ENCODE measurements at regions not wholly inside any gene's neighbourhood (a gene's known extent, or its start where the extent isn't known, plus 50 kb on each side); places are given as distances from the start of the nearest gene placed in this dataset.

DNA sequence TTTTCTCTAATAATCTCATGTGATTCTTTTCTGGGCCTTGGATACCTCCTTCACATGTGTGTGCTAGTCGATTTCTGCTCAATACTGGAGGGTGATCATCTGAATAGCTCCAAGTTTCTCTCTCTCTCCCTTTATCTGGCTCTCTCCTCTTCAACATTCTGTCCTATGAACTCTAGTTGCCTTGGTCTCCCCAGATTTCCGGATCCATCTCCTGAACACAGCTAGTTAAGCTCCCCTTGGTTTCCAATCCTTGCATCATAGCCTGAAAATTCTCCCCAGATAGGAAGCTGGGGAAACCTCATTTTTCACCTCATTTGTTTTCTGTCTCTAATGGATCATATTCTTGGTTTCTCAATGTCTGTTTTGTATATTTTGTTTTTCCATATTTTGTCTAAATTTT lies 832.3 kb downstream of the MTRR start:
- RAD21 ChIA-PET (ENCODE audit: low non-redundant PET in 1 of 2, low total read pairs in 2 of 2, uncharacterized antibody in 2 of 2, unreplicated experiment in 2 of 2): no interaction called here
- POLR2A ChIA-PET: no interaction called here
- intact Hi-C loops (cut with micrococcal nuclease): no loop called here

More for the DNA sequence above, 832.3 kb downstream of the MTRR start:
- Histone ChIP-seq H3K9me2 (ENCODE audit: insufficient read depth) (no peaks in the 10 kb centered on the region), H4K20me1 (ENCODE audit: insufficient read depth) (no peaks in the 10 kb centered on the region), H3K27me3 (ENCODE audit: insufficient read depth, low read length) (no peaks in the 10 kb centered on the region), H3K4me3 (replicated peaks in 1 of 2; ENCODE audit: low read depth in 1 of 2, low read length in 2 of 2) (no peak overlapping the region), H2AFZ (ENCODE audit: low read depth, low read length, poor library complexity, severe bottlenecking) (no peak overlapping the region), H3K4me2 (ENCODE audit: low read length) (no peak overlapping the region), H3K9ac (ENCODE audit: low read length) (no peak overlapping the region), H3K27ac (ENCODE audit: low read depth, low read length) (no peak overlapping the region), H3K9me3 (ENCODE audit: control insufficient read depth in 1 of 2, insufficient read depth in 1 of 2, low read depth in 1 of 2, low read length in 2 of 2) (peaks cover 17 to 31% of the 10 kb centered on the region in 2 experiments; a peak in 2 of 4 replicates), H3K4me1 (ENCODE audit: control insufficient read depth in 1 of 2, insufficient read depth in 2 of 2, low read length in 2 of 2) (no peaks in the 10 kb centered on the region), H3K36me3 (ENCODE audit: control insufficient read depth in 1 of 2, insufficient read depth in 2 of 2, low read length in 2 of 2) (no peaks in the 10 kb centered on the region), H3K79me2 (ENCODE audit: insufficient read depth, low read length) (no peaks in the 10 kb centered on the region)
- DNase-seq (ENCODE audit: low read depth, low spot score) (no peak), ATAC-seq (no peak)
- BruUV-seq (replicated peaks): no TSS peak
- CTCF ChIA-PET: no interaction called here
- TF ChIP-seq, protein P1, sequence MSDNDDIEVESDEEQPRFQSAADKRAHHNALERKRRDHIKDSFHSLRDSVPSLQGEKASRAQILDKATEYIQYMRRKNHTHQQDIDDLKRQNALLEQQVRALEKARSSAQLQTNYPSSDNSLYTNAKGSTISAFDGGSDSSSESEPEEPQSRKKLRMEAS (IDR thresholded peaks at IDR 0.05): no peak
- no peak for TF ChIP-seq FOSL1 (IDR thresholded peaks at IDR 0.05; ENCODE audit: low read depth)
- TF ChIP-seq RAD21 (IDR thresholded peaks at IDR 0.05; ENCODE audit: low read depth): no peak
- TF ChIP-seq CTCF (IDR thresholded peaks at IDR 0.05 in 2 of 3, conservative IDR thresholded peaks at IDR 0.05 in 1 of 3; ENCODE audit: borderline replicate concordance in 1 of 3, insufficient read depth in 1 of 3, low read depth in 2 of 3, low read length in 2 of 3): no peak
- no peak for TF ChIP-seq POLR2A (IDR thresholded peaks at IDR 0.05; ENCODE audit: borderline replicate concordance, extremely low read depth, insufficient read depth, insufficient read length)
- TF ChIP-seq ZNF274 (IDR thresholded peaks at IDR 0.05; ENCODE audit: low read depth, low read length): no peak
- no peak for TF ChIP-seq ZBTB33 (IDR thresholded peaks at IDR 0.05; ENCODE audit: extremely low read depth, insufficient replicate concordance, low read length)
- TF ChIP-seq YY1 (IDR thresholded peaks at IDR 0.05; ENCODE audit: extremely low read depth, insufficient replicate concordance, low read depth, low read length): no peak
- no peak for TF ChIP-seq SIN3A (IDR thresholded peaks at IDR 0.05; ENCODE audit: low read depth)
- TF ChIP-seq JUND (IDR thresholded peaks at IDR 0.05): no peak
- TF ChIP-seq, protein P2, sequence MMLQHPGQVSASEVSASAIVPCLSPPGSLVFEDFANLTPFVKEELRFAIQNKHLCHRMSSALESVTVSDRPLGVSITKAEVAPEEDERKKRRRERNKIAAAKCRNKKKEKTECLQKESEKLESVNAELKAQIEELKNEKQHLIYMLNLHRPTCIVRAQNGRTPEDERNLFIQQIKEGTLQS (IDR thresholded peaks at IDR 0.05): no peak
- no peak for TF ChIP-seq CBX3 (IDR thresholded peaks at IDR 0.05; ENCODE audit: low read depth)
- no peak for TF ChIP-seq POLR2AphosphoS5 (IDR thresholded peaks at IDR 0.05; ENCODE audit: low read depth, low read length)
- no peak for TF ChIP-seq SP1 (IDR thresholded peaks at IDR 0.05; ENCODE audit: low read depth)
- TF ChIP-seq ZFX (IDR thresholded peaks at IDR 0.05): no peak
- TF ChIP-seq TCF7L2 (IDR thresholded peaks at IDR 0.05; ENCODE audit: borderline replicate concordance, extremely low read depth, insufficient read depth, insufficient read length): no peak
- no peak for TF ChIP-seq ELF1 (IDR thresholded peaks at IDR 0.05; ENCODE audit: borderline replicate concordance, low read depth)
